IMR-90 (cell line): ENCODE measurements at regions not wholly inside any gene's neighbourhood (a gene's known extent, or its start where the extent isn't known, plus 50 kb on each side); places are given as distances from the start of the nearest gene placed in this dataset.

Source experiments
- ATAC-seq: fragments of 200-7000 bp; cut with Tn5 transposase; 2 replicates; pipeline ENCODE4 v1.9.1; 2020; ENCODE audit warnings: low read depth, mild to moderate bottlenecking, moderate library complexity
- BruUV-seq: library from RNA; stranded (reverse); fragments of 400-500 nt; replicated peaks from 2 replicates; lab custom pipeline; 2021; lab: Mats Ljungman, UMichigan
- CTCF ChIA-PET: fragments of 300-600 bp; formaldehyde crosslinking; extraction: SDS; loops from one replicate; lab custom pipeline; 2021; ENCODE audit warnings: antibody characterized with exemption; lab: Yijun Ruan, JAX
- POLR2A ChIA-PET: fragments of 300-600 bp; sonication (Branson Sonifier 250); formaldehyde crosslinking; loops from one replicate; lab custom pipeline; 2022; ENCODE audit warnings: antibody characterized with exemption; ENCODE audit not compliant: unreplicated experiment; lab: Charles Lee
- DNase-seq: peaks from one replicate; pipeline ENCODE4 v3.0.0; 2013
- H2AFZ ChIP-seq: replicated peaks from 2 replicates; pipeline ENCODE3; 2013; ENCODE audit warnings: low read length, mild to moderate bottlenecking; ENCODE audit not compliant: poor library complexity
- H2AK5ac ChIP-seq: 2 replicates; pipeline ENCODE4 v1.6.1; 2013; ENCODE audit warnings: low read depth, low read length, inconsistent platforms
- H2AK9ac ChIP-seq: replicated peaks from 2 replicates; pipeline ENCODE3; 2013; ENCODE audit warnings: mild to moderate bottlenecking, low read depth, low read length, moderate library complexity; ENCODE audit not compliant: poor library complexity
- H2BK120ac ChIP-seq: 2 replicates; pipeline ENCODE4 v1.6.1; 2013; ENCODE audit warnings: low read depth, low read length, inconsistent platforms
- H2BK15ac ChIP-seq: 3 replicates; pipeline ENCODE4 v1.6.1; 2013; ENCODE audit warnings: low read depth, low read length, inconsistent platforms
- H2BK20ac ChIP-seq: 2 replicates; pipeline ENCODE4 v1.6.1; 2013; ENCODE audit warnings: low read depth, mild to moderate bottlenecking, inconsistent platforms, low read length, moderate library complexity
- H2BK5ac ChIP-seq: 2 replicates; pipeline ENCODE4 v1.6.1; 2013; ENCODE audit warnings: mild to moderate bottlenecking, low read depth, low read length, inconsistent platforms; ENCODE audit not compliant: poor library complexity, severe bottlenecking
- H3K14ac ChIP-seq: replicated peaks from 2 replicates; pipeline ENCODE4 v1.6.1; 2013; ENCODE audit warnings: low read depth, low read length, inconsistent platforms
- H3K18ac ChIP-seq: 2 replicates; pipeline ENCODE4 v1.6.1; 2013; ENCODE audit warnings: low read depth, low read length, control low read depth
- H3K23ac ChIP-seq: 2 replicates; pipeline ENCODE4 v1.6.1; 2013; ENCODE audit warnings: low read depth, low read length, inconsistent platforms
- H3K27ac ChIP-seq: 2 replicates; pipeline ENCODE4 v1.5.1; 2013; ENCODE audit warnings: mild to moderate bottlenecking, control low read depth, low read length; ENCODE audit not compliant: insufficient read depth
- H3K27me3 ChIP-seq: 2 replicates; pipeline ENCODE4 v1.6.1; 2013; ENCODE audit warnings: low read length; ENCODE audit not compliant: control insufficient read depth, insufficient read depth
- H3K36me3 ChIP-seq: 2 replicates; pipeline ENCODE4 v1.6.1; 2013; ENCODE audit warnings: low read length, mixed read lengths; ENCODE audit not compliant: control insufficient read depth, insufficient read depth
- H3K4ac ChIP-seq: 2 replicates; pipeline ENCODE4 v1.6.1; 2013; ENCODE audit warnings: low read depth, low read length, inconsistent platforms
- H3K4me1 ChIP-seq: 2 replicates; pipeline ENCODE4 v1.6.1; 2013; ENCODE audit warnings: low read length, mixed read lengths; ENCODE audit not compliant: control insufficient read depth, insufficient read depth
- H3K4me2 ChIP-seq: 2 replicates; pipeline ENCODE4 v1.6.1; 2013; ENCODE audit warnings: low read depth, mild to moderate bottlenecking, control low read depth, low read length, moderate library complexity
- H3K4me3 ChIP-seq: 2 replicates; pipeline ENCODE4 v1.5.1; 2013; ENCODE audit warnings: low read depth, mild to moderate bottlenecking, control low read depth, low read length, moderate library complexity; ENCODE audit not compliant: insufficient read depth
- H3K56ac ChIP-seq: 2 replicates; pipeline ENCODE4 v1.6.1; 2013; ENCODE audit warnings: low read length, inconsistent platforms; ENCODE audit not compliant: insufficient read depth; ENCODE audit errors: extremely low read depth
- H3K79me1 ChIP-seq, 2 experiments: 2 replicates each; pipeline ENCODE4 v1.6.1; 2013; ENCODE audit warnings: low read length in 2 of 2, inconsistent platforms in 1 of 2, low read depth in 1 of 2
- H3K9ac ChIP-seq: 2 replicates; pipeline ENCODE4 v1.6.1; 2013; ENCODE audit warnings: low read depth, low read length, control low read depth
- H3K9me1 ChIP-seq: 2 replicates; pipeline ENCODE4 v1.6.1; 2013; ENCODE audit warnings: low read length, inconsistent platforms; ENCODE audit not compliant: insufficient read depth
- H3K9me3 ChIP-seq: 2 replicates; pipeline ENCODE4 v1.6.1; 2013; ENCODE audit warnings: low read length; ENCODE audit not compliant: control insufficient read depth, insufficient read depth
- H4K20me1 ChIP-seq: 2 replicates; pipeline ENCODE4 v1.6.1; 2013; ENCODE audit warnings: low read length, inconsistent platforms; ENCODE audit not compliant: insufficient read depth
- H4K5ac ChIP-seq: 2 replicates; pipeline ENCODE4 v1.6.1; 2013; ENCODE audit warnings: mild to moderate bottlenecking, low read depth, low read length, control low read depth
- H4K8ac ChIP-seq, 2 experiments: 2 replicates each; pipeline ENCODE4 v1.6.1; 2013; ENCODE audit warnings: low read depth in 2 of 2, low read length in 2 of 2, control low read depth in 1 of 2, inconsistent platforms in 1 of 2
- H4K91ac ChIP-seq: 2 replicates; pipeline ENCODE4 v1.6.1; 2013; ENCODE audit warnings: low read depth, low read length, inconsistent platforms; ENCODE audit not compliant: insufficient read depth
- CEBPB ChIP-seq: IDR thresholded peaks from 2 replicates; pipeline ENCODE4 v1.6.1; 2012; ENCODE audit warnings: low read depth, low read length, improper control_type of control experiment
- CHD1 ChIP-seq: IDR thresholded peaks from 2 replicates; pipeline ENCODE4 v1.6.1; 2012; ENCODE audit warnings: low read depth, low read length, improper control_type of control experiment
- FOS ChIP-seq: fragments of 150-350 bp; IDR thresholded peaks from 2 replicates; pipeline ENCODE4 v1.6.1; 2016; ENCODE audit warnings: low read depth, low read length
- MAZ ChIP-seq: IDR thresholded peaks from 2 replicates; pipeline ENCODE4 v1.6.1; 2012; ENCODE audit warnings: low read depth, mild to moderate bottlenecking, low read length, improper control_type of control experiment, moderate library complexity, borderline replicate concordance
- MXI1 ChIP-seq: IDR thresholded peaks from 2 replicates; pipeline ENCODE4 v1.6.1; 2012; ENCODE audit warnings: low read depth, mild to moderate bottlenecking, low read length, moderate library complexity, borderline replicate concordance
- NFE2L2 ChIP-seq: fragments of 150-350 bp; IDR thresholded peaks from 2 replicates; pipeline ENCODE4 v1.6.1; 2016; ENCODE audit warnings: low read depth, mild to moderate bottlenecking, low read length
- RAD21 ChIP-seq: IDR thresholded peaks from 2 replicates; pipeline ENCODE4 v1.6.1; 2012; ENCODE audit warnings: low read length, improper control_type of control experiment
- RFX5 ChIP-seq: IDR thresholded peaks from 2 replicates; pipeline ENCODE4 v1.8.0; 2012; ENCODE audit warnings: low read depth, mild to moderate bottlenecking, low read length, moderate library complexity
- WGBS, 2 experiments: methylation state at CpG; one replicate each; pipeline versions ENCODE4 v1.1.5 to v1.1.7; 2013; ENCODE audit warnings: missing lambda C conversion rate in 2 of 2; ENCODE audit not compliant: insufficient read length in 1 of 2; ENCODE audit errors: extremely low coverage in 2 of 2; 5-methylcytosine and 5-hydroxymethylcytosine counted together
- dilution Hi-C: fragments of 300-500 bp; cut with HindIII; formaldehyde crosslinking; loops from one replicate; pipeline ENCODE4 v1.14.3; 2018; ENCODE audit warnings: low sequenced_read_pairs; ENCODE audit not compliant: unreplicated experiment
- in situ Hi-C: fragments of 300-500 bp; cut with MboI; formaldehyde crosslinking; loops from 3 replicates; pipeline ENCODE4 v1.14.3; 2019; ENCODE audit warnings: low sequenced_read_pairs, inconsistent platforms, mixed read lengths
- intact Hi-C: fragments of 100-400 bp; cut with micrococcal nuclease; formaldehyde crosslinking; loops from 2 replicates; pipeline ENCODE4 v1.10.0; 2022
- TF ChIP-seq, protein P1 (sequence below): fragments of 150-350 bp; IDR thresholded peaks from 2 replicates; pipeline ENCODE4 v1.6.1; 2017; ENCODE audit warnings: mild to moderate bottlenecking, antibody characterized with exemption, low read length, low read depth
- TF ChIP-seq, protein P2 (sequence below): conservative IDR thresholded peaks from 2 replicates; pipeline ENCODE4 v1.5.1; 2012; ENCODE audit warnings: mild to moderate bottlenecking, low read depth, low read length, improper control_type of control experiment

DNA sequence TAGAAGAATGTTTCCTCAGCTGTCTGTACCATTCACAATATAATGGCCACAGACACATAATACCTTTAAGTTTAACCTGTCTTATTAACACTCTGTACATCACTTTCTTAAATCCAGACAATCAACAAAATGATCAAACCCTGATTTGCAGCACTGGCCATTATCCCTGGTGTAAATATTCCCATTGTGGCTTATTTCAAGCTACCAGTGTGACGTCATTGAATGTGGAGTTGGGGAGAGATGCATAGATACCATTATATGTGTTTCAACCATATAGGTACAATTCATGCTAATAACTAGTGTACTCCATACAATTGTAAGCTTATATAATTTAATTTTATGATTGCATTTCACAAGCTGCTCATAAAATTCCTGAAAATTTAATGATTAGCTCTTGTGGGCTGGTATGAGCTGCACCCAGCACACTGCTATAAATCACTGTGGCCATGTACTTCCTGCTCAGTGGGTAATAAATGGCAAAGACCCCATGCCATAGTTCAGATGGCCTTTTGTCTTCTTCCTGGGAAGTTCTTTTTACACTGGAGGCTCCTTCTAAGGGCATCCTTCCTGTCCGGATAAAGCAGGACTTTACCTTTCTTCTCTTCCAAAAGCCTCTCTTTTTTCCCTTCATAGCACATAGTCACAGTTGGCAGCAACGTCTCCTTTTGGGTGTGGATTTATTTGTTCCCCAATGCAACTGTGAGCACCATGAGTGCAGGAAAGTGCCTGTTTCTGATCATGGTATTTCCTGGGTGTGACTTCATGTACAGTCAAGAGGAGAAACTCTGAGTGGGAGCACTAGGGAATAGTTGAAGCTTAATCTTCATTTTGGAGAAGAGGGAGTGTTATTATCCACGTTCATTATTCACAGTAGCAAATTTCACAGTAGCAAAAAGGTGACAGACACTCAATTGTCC lies 87.8 kb downstream of the MIAT start:
- no peak overlapping the region for H2AFZ ChIP-seq
- in situ Hi-C loops (no loop called here), dilution Hi-C loops (no loop called here), intact Hi-C loops (no loop called here)
- no peak overlapping the region for H2BK15ac ChIP-seq
- H2BK120ac ChIP-seq = no peak overlapping the region
- H4K5ac ChIP-seq = no peak overlapping the region
- H3K4ac ChIP-seq = no peak overlapping the region
- DNase-seq (no peak), ATAC-seq (no peak)
- peaks cover 3% of the 10 kb centered on the region; the same call in 1 of the 2 replicates for H3K9me1 ChIP-seq
- no peaks in the 10 kb centered on the region for H3K4me1 ChIP-seq
- no CpG with 5 or more reads among the region's 4 CpGs for WGBS, 2 experiments
- H3K14ac ChIP-seq = no peak overlapping the region
- ChIA-PET POLR2A (no interaction called here), CTCF (interaction anchor here (0.8 to 0.9 kb wide), 2 partner anchors 12 to 66 kb away, joined by 3 read pairs; no protein-coding TSS in a partner anchor)
- no peak overlapping the region for H3K23ac ChIP-seq
- no peaks in the 10 kb centered on the region for H3K36me3 ChIP-seq
- H4K8ac ChIP-seq = no peak overlapping the region
- no peak overlapping the region for H3K4me3 ChIP-seq
- no peak overlapping the region for H3K9ac ChIP-seq
- TF ChIP-seq MAZ (no peak), NFE2L2 (no peak), RFX5 (no peak), CHD1 (no peak), FOS (no peak), RAD21 (no peak), CEBPB (no peak), MXI1 (no peak)
- TF ChIP-seq, protein P1, sequence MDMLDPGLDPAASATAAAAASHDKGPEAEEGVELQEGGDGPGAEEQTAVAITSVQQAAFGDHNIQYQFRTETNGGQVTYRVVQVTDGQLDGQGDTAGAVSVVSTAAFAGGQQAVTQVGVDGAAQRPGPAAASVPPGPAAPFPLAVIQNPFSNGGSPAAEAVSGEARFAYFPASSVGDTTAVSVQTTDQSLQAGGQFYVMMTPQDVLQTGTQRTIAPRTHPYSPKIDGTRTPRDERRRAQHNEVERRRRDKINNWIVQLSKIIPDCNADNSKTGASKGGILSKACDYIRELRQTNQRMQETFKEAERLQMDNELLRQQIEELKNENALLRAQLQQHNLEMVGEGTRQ = no peak
- TF ChIP-seq, protein P2, sequence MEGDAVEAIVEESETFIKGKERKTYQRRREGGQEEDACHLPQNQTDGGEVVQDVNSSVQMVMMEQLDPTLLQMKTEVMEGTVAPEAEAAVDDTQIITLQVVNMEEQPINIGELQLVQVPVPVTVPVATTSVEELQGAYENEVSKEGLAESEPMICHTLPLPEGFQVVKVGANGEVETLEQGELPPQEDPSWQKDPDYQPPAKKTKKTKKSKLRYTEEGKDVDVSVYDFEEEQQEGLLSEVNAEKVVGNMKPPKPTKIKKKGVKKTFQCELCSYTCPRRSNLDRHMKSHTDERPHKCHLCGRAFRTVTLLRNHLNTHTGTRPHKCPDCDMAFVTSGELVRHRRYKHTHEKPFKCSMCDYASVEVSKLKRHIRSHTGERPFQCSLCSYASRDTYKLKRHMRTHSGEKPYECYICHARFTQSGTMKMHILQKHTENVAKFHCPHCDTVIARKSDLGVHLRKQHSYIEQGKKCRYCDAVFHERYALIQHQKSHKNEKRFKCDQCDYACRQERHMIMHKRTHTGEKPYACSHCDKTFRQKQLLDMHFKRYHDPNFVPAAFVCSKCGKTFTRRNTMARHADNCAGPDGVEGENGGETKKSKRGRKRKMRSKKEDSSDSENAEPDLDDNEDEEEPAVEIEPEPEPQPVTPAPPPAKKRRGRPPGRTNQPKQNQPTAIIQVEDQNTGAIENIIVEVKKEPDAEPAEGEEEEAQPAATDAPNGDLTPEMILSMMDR = no peak
- H3K9me3 ChIP-seq = no peaks in the 10 kb centered on the region
- no peak overlapping the region for H3K56ac ChIP-seq
- H3K4me2 ChIP-seq = no peak overlapping the region
- no peak overlapping the region for H4K91ac ChIP-seq
- H2AK5ac ChIP-seq = no peak overlapping the region
- H2BK5ac ChIP-seq = no peak overlapping the region
- no peak overlapping the region for H3K27ac ChIP-seq
- no peak overlapping the region for H3K18ac ChIP-seq
- H4K20me1 ChIP-seq = no peaks in the 10 kb centered on the region
- no peaks in the 10 kb centered on the region for H3K27me3 ChIP-seq
- H2AK9ac ChIP-seq = no peak overlapping the region
- H2BK20ac ChIP-seq = no peak overlapping the region
- H3K79me1 ChIP-seq = no peaks in the 10 kb centered on the region
- no TSS peak for BruUV-seq
